Endothelial cell of umbilical vein (primary cell): ENCODE measurements at regions not wholly inside any gene's neighbourhood (a gene's known extent, or its start where the extent isn't known, plus 50 kb on each side); places are given as distances from the start of the nearest gene placed in this dataset.

ENCODE experiments used
- BruUV-seq: library from RNA; stranded (reverse); fragments of 400-500 nt; replicated peaks from 2 replicates; lab custom pipeline; 2021; lab: Mats Ljungman, UMichigan
- CTCF ChIA-PET: fragments of 300-600, 350-600 bp; sonication (Branson Sonifier 250); formaldehyde crosslinking; loops from one replicate; lab custom pipeline; 2021; ENCODE audit warnings: antibody characterized with exemption, inconsistent platforms; lab: Charles Lee
- POLR2A ChIA-PET: fragments of 300-600, 350-600 bp; sonication (Branson Sonifier 250); formaldehyde crosslinking; loops from one replicate; lab custom pipeline; 2021; ENCODE audit warnings: antibody characterized with exemption, inconsistent platforms; lab: Charles Lee
- DNase-seq: peaks from one replicate; pipeline ENCODE4 v3.0.0-alpha.2; 2011; ENCODE audit warnings: low read depth, low spot score
- FAIRE-seq: peaks from 2 replicates; lab custom pipeline; 2011; peaks lifted over from hg19 to GRCh38; lab: Jason Lieb, UNC
- H2AFZ ChIP-seq: 2 replicates; pipeline ENCODE4 v1.6.0; 2012; ENCODE audit warnings: low read depth, low read length, control low read depth, inconsistent platforms
- H3K27ac ChIP-seq: 2 replicates; pipeline ENCODE4 v1.5.1; 2011; ENCODE audit warnings: low read depth, mild to moderate bottlenecking, control low read depth, low read length, moderate library complexity; ENCODE audit not compliant: insufficient read depth
- H3K27me3 ChIP-seq, 2 experiments: 2 replicates each; pipeline versions ENCODE4 v1.6.0 to v1.6.1; 2011; ENCODE audit warnings: low read length in 2 of 2, mixed read lengths in 1 of 2; ENCODE audit not compliant: control insufficient read depth in 2 of 2, insufficient read depth in 2 of 2
- H3K36me3 ChIP-seq, 2 experiments: 2 replicates in 1 of 2; 3 replicates in 1 of 2; pipeline ENCODE4 v1.5.1; 2011; ENCODE audit warnings: low read length in 2 of 2, mild to moderate bottlenecking in 1 of 2, moderate library complexity in 1 of 2; ENCODE audit not compliant: control insufficient read depth in 2 of 2, insufficient read depth in 2 of 2; ENCODE audit errors: extremely low read depth in 1 of 2
- H3K4me1 ChIP-seq: 3 replicates; pipeline ENCODE4 v1.5.1; 2011; ENCODE audit warnings: mild to moderate bottlenecking, low read length; ENCODE audit not compliant: control insufficient read depth, insufficient read depth; ENCODE audit errors: extremely low read depth
- H3K4me2 ChIP-seq: 2 replicates; pipeline ENCODE4 v1.6.1; 2011; ENCODE audit warnings: low read length, control low read depth, mixed read lengths; ENCODE audit not compliant: insufficient read depth
- H3K4me3 ChIP-seq, 3 experiments: fragments of 200-600 bp in 1 of 3; sonication (generic), shearing (Covaris generic) in 1 of 3; replicated peaks in 1 of 3; 2 replicates each; pipeline ENCODE4 v1.5.1; 2011 to 2016; ENCODE audit warnings: control low read depth in 3 of 3, low read length in 3 of 3, mild to moderate bottlenecking in 2 of 3, inconsistent platforms in 1 of 3, low read depth in 1 of 3, moderate library complexity in 1 of 3; ENCODE audit not compliant: insufficient read depth in 1 of 3
- H3K79me2 ChIP-seq: 2 replicates; pipeline ENCODE4 v1.6.0; 2012; ENCODE audit warnings: low read length, inconsistent platforms; ENCODE audit not compliant: control insufficient read depth, insufficient read depth
- H3K9ac ChIP-seq: replicated peaks from 2 replicates; pipeline ENCODE3; 2011; ENCODE audit warnings: low read length, control low read depth; ENCODE audit not compliant: insufficient read depth; ENCODE audit errors: extremely low read depth
- H3K9me1 ChIP-seq: replicated peaks from 3 replicates; pipeline ENCODE4 v1.6.0; 2011; ENCODE audit warnings: mild to moderate bottlenecking, low read length; ENCODE audit not compliant: control insufficient read depth, insufficient read depth; ENCODE audit errors: extremely low read depth
- H3K9me3 ChIP-seq: replicated peaks from 2 replicates; pipeline ENCODE4 v1.5.1; 2012; ENCODE audit warnings: low read length, inconsistent platforms; ENCODE audit not compliant: control insufficient read depth, insufficient read depth
- H4K20me1 ChIP-seq: replicated peaks from 2 replicates; pipeline ENCODE3; 2011; ENCODE audit warnings: mild to moderate bottlenecking, low read length; ENCODE audit not compliant: control insufficient read depth, insufficient read depth; ENCODE audit errors: extremely low read depth
- CTCF ChIP-seq, 2 donors: IDR thresholded peaks; 1 replicate in 1 of 2; 2 replicates in 1 of 2; pipeline ENCODE4 v1.5.1; 2011; ENCODE audit warnings: low read length in 2 of 2, mild to moderate bottlenecking in 2 of 2, moderate library complexity in 2 of 2, control low read depth in 1 of 2, inconsistent platforms in 1 of 2, low read depth in 1 of 2; ENCODE audit not compliant: insufficient read depth in 1 of 2; ENCODE audit errors: extremely low read depth in 1 of 2
- FOS ChIP-seq: IDR thresholded peaks from 2 replicates; pipeline ENCODE4 v1.6.1; 2011; ENCODE audit warnings: mild to moderate bottlenecking, low read length, moderate library complexity, borderline replicate concordance; ENCODE audit not compliant: insufficient read depth
- GATA2 ChIP-seq: IDR thresholded peaks from 2 replicates; pipeline ENCODE4 v1.7.0; 2011; ENCODE audit warnings: low read depth, mild to moderate bottlenecking, moderate library complexity, mixed read lengths, low read length; ENCODE audit not compliant: insufficient read length, insufficient read depth
- dilution Hi-C: fragments of 300-500 bp; cut with MboI; formaldehyde crosslinking; loops from one replicate; pipeline ENCODE4 v1.15.0; 2019; ENCODE audit warnings: low sequenced_read_pairs; ENCODE audit not compliant: extremely low pct_ligation_motif_present
- intact Hi-C: fragments of 100-400 bp; cut with micrococcal nuclease; formaldehyde crosslinking; loops from one replicate; pipeline ENCODE4 v1.10.0; 2022

- Histone ChIP-seq H3K9ac (no peak overlapping the region), H3K4me3 (no peak overlapping the region), H3K4me2 (no peak overlapping the region), H3K27me3 (peaks cover 2 to 4% of the 10 kb centered on the region in 2 experiments), H3K36me3 (no peaks in the 10 kb centered on the region), H3K79me2 (no peaks in the 10 kb centered on the region), H2AFZ (no peak overlapping the region), H3K4me1 (no peaks in the 10 kb centered on the region), H3K27ac (no peak overlapping the region), H3K9me3 (no peaks in the 10 kb centered on the region), H4K20me1 (no peaks in the 10 kb centered on the region), H3K9me1 (no peaks in the 10 kb centered on the region)
- ChIA-PET POLR2A (no interaction called here), CTCF (no interaction called here)
- no peak for DNase-seq
- no TSS peak for BruUV-seq
- intact Hi-C loops (no loop called here), dilution Hi-C loops (no loop called here)
- TF ChIP-seq FOS: no peak
- no peak for TF ChIP-seq GATA2
- TF ChIP-seq CTCF (IDR thresholded peaks at IDR 0.05; ENCODE audit: extremely low read depth in 1 of 2, insufficient read depth in 1 of 2, low read depth in 1 of 2, low read length in 2 of 2): no peak
- no peak for FAIRE-seq
These were observed 91.8 kb upstream of the GOLGA8J start for GRCh38 chr15:29990954-29991353.

- ChIA-PET POLR2A (no interaction called here), CTCF (no interaction called here)
- intact Hi-C loops (no loop called here), dilution Hi-C loops (no loop called here)
- no peak overlapping the region for H3K9ac ChIP-seq
- H3K36me3 ChIP-seq: no peaks in the 10 kb centered on the region
- H3K4me2 ChIP-seq: no peak overlapping the region
- DNase-seq (no peak), FAIRE-seq (no peak)
- H2AFZ ChIP-seq: no peak overlapping the region
- H4K20me1 ChIP-seq: no peaks in the 10 kb centered on the region
- no peaks in the 10 kb centered on the region for H3K9me3 ChIP-seq
- TF ChIP-seq CTCF (IDR thresholded peaks at IDR 0.05; ENCODE audit: extremely low read depth in 1 of 2, insufficient read depth in 1 of 2, low read depth in 1 of 2, low read length in 2 of 2): no peak
- peaks cover 2 to 4% of the 10 kb centered on the region in 2 experiments for H3K27me3 ChIP-seq
- no peak overlapping the region for H3K27ac ChIP-seq
- H3K4me1 ChIP-seq: no peaks in the 10 kb centered on the region
- H3K9me1 ChIP-seq: no peaks in the 10 kb centered on the region
- no peak overlapping the region for H3K4me3 ChIP-seq
- BruUV-seq: no TSS peak
- H3K79me2 ChIP-seq: no peaks in the 10 kb centered on the region
These were observed 92.7 kb upstream of the GOLGA8J start for GRCh38 chr15:29990035-29990434.
